Epithelial cell of esophagus (primary cell): ENCODE measurements at regions not wholly inside any gene's neighbourhood (a gene's known extent, or its start where the extent isn't known, plus 50 kb on each side); places are given as distances from the start of the nearest gene placed in this dataset.

Experiments used
- DNase-seq: peaks from one replicate; pipeline ENCODE4 v3.0.0; 2010; ENCODE audit warnings: low read depth
- H3K4me3 ChIP-seq: 2 replicates; pipeline ENCODE4 v1.5.1; 2011; ENCODE audit warnings: mild to moderate bottlenecking, low read length, control low read depth
- TF ChIP-seq, protein P1 (sequence below): IDR thresholded peaks from 2 replicates; pipeline ENCODE4 v1.5.1; 2011; ENCODE audit warnings: low read depth, mild to moderate bottlenecking, low read length, control low read depth, inconsistent platforms; ENCODE audit not compliant: insufficient read depth; ENCODE audit errors: missing control alignments

DNA sequence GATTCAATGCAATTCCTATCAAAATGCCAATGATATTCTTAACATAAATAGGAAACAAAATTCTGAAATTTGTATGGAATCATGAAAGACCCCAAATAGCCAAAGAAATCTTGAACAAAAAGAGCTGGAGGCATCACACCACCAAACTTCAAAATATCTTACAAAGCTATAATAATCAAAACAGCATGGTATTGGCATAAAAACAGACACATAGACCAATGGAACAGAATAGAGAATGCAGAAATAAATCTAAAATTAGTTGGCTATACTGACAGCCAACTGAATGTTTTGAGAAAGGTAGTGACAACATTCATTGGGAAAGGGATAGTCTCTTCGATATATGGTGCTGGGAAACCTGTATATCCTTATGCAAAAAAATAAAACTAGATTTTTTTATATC lies 121.9 kb upstream of the ASCC3 start:
- TF ChIP-seq, protein P1, sequence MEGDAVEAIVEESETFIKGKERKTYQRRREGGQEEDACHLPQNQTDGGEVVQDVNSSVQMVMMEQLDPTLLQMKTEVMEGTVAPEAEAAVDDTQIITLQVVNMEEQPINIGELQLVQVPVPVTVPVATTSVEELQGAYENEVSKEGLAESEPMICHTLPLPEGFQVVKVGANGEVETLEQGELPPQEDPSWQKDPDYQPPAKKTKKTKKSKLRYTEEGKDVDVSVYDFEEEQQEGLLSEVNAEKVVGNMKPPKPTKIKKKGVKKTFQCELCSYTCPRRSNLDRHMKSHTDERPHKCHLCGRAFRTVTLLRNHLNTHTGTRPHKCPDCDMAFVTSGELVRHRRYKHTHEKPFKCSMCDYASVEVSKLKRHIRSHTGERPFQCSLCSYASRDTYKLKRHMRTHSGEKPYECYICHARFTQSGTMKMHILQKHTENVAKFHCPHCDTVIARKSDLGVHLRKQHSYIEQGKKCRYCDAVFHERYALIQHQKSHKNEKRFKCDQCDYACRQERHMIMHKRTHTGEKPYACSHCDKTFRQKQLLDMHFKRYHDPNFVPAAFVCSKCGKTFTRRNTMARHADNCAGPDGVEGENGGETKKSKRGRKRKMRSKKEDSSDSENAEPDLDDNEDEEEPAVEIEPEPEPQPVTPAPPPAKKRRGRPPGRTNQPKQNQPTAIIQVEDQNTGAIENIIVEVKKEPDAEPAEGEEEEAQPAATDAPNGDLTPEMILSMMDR = no peak
- no peak for DNase-seq
- H3K4me3 ChIP-seq = no peak overlapping the region

DNA sequence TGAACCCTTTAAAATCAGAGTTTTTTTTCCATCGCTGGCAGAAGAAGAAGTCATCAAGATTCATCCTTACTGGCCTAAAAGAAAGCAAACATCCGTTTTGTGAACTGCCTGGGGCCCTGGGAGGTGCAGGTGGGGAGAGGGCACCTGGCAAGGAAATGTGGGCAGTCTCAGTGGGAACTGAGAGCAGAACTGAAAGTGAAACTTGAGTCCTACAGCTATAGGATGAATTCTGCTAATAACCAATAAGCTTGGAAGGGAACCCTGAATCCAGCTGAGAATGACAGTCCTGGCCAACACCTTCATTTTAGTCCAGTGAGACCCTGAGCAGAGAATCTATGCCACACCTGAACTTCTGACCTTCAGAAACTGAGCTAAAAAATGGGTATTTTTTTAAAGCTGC lies 130.1 kb upstream of the ASCC3 start:
- TF ChIP-seq, protein P1 = no peak
- H3K4me3 ChIP-seq = no peak overlapping the region
- DNase-seq = peak; percentile 52

DNA sequence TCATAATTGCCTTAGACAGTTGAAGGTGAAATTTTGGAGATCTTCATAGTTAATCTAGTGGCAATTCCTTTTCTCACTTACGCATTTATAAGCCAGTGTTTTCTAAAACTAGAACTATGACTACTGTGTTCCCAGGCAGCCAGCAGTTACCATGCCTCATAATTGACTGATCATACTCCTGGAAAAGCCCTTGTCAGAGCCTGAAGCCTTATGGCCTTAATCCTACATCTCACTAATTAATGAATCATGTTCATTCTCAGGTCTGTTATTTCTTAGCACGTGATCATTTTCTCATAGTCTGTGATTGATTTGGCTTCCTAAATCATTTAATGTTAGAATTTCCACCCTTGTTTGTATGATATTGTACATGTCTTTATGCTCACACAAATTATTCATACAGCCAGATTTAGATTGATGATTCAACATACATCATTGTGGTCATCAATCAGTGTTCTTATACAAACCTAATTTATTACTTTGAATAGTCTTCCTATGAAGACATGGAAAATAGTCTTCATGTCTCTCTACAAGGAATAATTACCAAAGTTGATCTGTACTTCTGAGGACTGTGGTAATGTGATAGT lies 132.6 kb upstream of the ASCC3 start:
- TF ChIP-seq, protein P1 = no peak
- DNase-seq = peak; percentile 38
- H3K4me3 ChIP-seq = no peak overlapping the region

DNA sequence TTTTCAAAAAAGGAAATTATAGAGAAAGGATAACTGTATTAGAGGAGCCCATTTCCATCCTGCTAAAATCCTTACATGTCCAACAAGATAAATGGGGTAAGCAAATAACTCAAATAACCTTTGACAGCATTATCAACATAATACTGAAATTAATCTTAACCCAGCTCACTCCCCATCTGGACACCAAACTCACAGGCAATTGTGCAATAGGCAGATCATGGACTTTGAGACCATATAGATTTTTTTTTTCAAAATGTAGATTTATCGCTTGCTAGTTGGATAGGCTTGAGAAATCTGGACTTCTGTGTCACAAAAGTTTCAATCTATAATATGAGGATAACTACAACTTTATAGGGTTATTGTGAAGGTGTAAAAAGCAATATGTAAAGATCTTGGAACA lies 134.4 kb upstream of the ASCC3 start:
- DNase-seq = no peak
- TF ChIP-seq, protein P1 = no peak
- H3K4me3 ChIP-seq = no peak overlapping the region

DNA sequence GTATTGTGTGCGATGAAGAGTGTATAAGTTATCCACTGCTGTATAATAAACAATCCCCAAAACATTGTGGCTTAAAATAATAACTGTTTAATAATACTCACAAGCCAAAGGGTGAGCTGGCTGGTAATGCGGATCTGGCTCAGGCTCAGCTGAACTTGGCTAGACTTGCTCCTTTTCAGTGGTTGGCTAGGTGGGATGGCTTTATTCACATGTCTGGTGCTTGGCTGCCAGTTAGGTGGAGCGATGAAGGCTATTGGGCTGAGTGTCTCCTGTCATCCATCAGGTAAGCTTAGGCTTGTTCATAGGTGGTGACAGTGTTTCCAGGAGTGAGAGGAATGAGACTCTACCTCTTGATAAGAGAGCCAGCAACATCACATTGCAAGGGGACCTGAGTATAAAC lies 135.0 kb upstream of the ASCC3 start:
- H3K4me3 ChIP-seq = no peak overlapping the region
- TF ChIP-seq, protein P1 = no peak
- DNase-seq = no peak

DNA sequence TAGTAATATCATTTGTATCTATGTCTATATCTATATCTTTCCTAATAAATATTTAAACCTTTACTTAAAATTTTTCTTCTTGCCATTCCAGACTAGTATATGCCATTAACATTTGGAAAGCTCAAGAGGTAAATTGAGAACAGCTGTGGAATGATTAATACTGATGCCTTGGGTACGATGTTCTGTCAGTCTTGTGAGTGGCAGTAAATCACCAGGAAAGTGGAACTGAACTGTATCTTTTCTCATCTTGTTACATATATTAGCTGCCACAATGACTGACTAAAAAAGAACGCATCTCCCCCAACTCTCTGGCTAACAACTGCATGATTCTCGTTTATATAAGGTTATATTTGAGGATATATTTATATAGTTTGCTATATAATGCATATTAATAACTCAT lies 137.0 kb upstream of the ASCC3 start:
- DNase-seq = no peak

DNA sequence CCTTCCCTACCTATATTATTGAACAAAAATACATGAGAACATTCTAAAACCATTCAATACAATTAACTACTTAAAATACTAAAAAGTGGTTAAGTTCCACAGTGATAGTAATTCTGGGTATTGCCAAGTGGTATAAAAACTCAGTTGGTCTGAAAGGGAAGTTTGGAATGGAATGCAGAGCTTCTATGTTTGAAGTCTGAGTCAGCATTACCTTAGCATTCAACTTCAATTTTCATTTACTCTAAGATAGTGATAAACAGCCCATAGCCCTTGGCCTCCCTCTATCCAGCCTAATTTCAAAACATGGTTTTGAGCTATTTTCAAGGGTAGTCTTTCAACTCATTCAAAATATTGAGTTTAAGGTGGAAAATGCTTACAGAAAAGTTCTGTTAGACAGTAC lies 140.4 kb upstream of the ASCC3 start:
- TF ChIP-seq, protein P1 = no peak

More for the DNA sequence above, 137.0 kb upstream of the ASCC3 start:
- TF ChIP-seq, protein P1 = no peak
- no peak overlapping the region for H3K4me3 ChIP-seq

More for the DNA sequence above, 140.4 kb upstream of the ASCC3 start:
- no peak for DNase-seq
- H3K4me3 ChIP-seq = no peak overlapping the region
